Astrocyte (in vitro differentiated cells and primary cell): ENCODE measurements at regions not wholly inside any gene's neighbourhood (a gene's known extent, or its start where the extent isn't known, plus 50 kb on each side); places are given as distances from the start of the nearest gene placed in this dataset.

Experiments
- DNase-seq: peaks from one replicate; pipeline ENCODE4 v3.0.0-alpha.2; 2010; ENCODE audit warnings: low read depth
- FAIRE-seq: peaks from 2 replicates; lab custom pipeline; 2011; peaks lifted over from hg19 to GRCh38; lab: Jason Lieb, UNC
- H2AFZ ChIP-seq: 2 replicates; pipeline ENCODE4 v1.6.0; 2012; ENCODE audit warnings: low read depth, low read length, inconsistent platforms
- H3K27ac ChIP-seq: 2 replicates; pipeline ENCODE4 v1.5.1; 2011; ENCODE audit warnings: low read depth, low read length, inconsistent platforms
- H3K27me3 ChIP-seq: 2 replicates; pipeline ENCODE4 v1.6.0; 2011; ENCODE audit warnings: low read length, inconsistent platforms; ENCODE audit not compliant: insufficient read depth
- H3K36me3 ChIP-seq: 2 replicates; pipeline ENCODE4 v1.5.1; 2011; ENCODE audit warnings: low read length, inconsistent platforms; ENCODE audit not compliant: insufficient read depth
- H3K4me1 ChIP-seq: 2 replicates; pipeline ENCODE4 v1.5.1; 2011; ENCODE audit warnings: low read length, inconsistent platforms; ENCODE audit not compliant: insufficient read depth
- H3K4me2 ChIP-seq: 2 replicates; pipeline ENCODE4 v1.6.0; 2012; ENCODE audit warnings: low read length, inconsistent platforms
- H3K4me3 ChIP-seq: 2 replicates; pipeline ENCODE4 v1.5.1; 2011; ENCODE audit warnings: low read depth, mild to moderate bottlenecking, low read length, inconsistent platforms; ENCODE audit not compliant: insufficient read depth
- H3K79me2 ChIP-seq: 2 replicates; pipeline ENCODE4 v1.6.0; 2012; ENCODE audit warnings: mild to moderate bottlenecking, low read length, inconsistent platforms; ENCODE audit not compliant: insufficient read depth
- H3K9ac ChIP-seq: 2 replicates; pipeline ENCODE4 v1.6.0; 2012; ENCODE audit warnings: mild to moderate bottlenecking, low read length, inconsistent platforms
- H3K9me3 ChIP-seq: 2 replicates; pipeline ENCODE4 v1.5.1; 2012; ENCODE audit warnings: low read depth, mild to moderate bottlenecking, low read length, inconsistent platforms; ENCODE audit not compliant: insufficient read depth
- H4K20me1 ChIP-seq: 2 replicates; pipeline ENCODE4 v1.6.0; 2012; ENCODE audit warnings: low read length, inconsistent platforms; ENCODE audit not compliant: insufficient read depth
- H3K27ac Mint-ChIP-seq: one replicate; pipeline ENCODE4 v1.8.0; 2021; ENCODE audit warnings: mild to moderate bottlenecking, mixed read lengths; ENCODE audit not compliant: unreplicated experiment
- H3K27me3 Mint-ChIP-seq: one replicate; pipeline ENCODE4 v1.8.0; 2021; ENCODE audit warnings: low read depth, mixed read lengths; ENCODE audit not compliant: unreplicated experiment
- H3K36me3 Mint-ChIP-seq: one replicate; pipeline ENCODE4 v1.8.0; 2021; ENCODE audit warnings: low read depth, mixed read lengths; ENCODE audit not compliant: unreplicated experiment
- H3K4me1 Mint-ChIP-seq: one replicate; pipeline ENCODE4 v1.8.0; 2021; ENCODE audit warnings: low read depth, mixed read lengths; ENCODE audit not compliant: unreplicated experiment
- H3K4me3 Mint-ChIP-seq: one replicate; pipeline ENCODE4 v1.8.0; 2021; ENCODE audit warnings: mild to moderate bottlenecking, moderate library complexity, mixed read lengths; ENCODE audit not compliant: unreplicated experiment
- H3K9me3 Mint-ChIP-seq: one replicate; pipeline ENCODE4 v1.8.0; 2021; ENCODE audit warnings: mild to moderate bottlenecking, mixed read lengths; ENCODE audit not compliant: unreplicated experiment
- CTCF ChIP-seq: IDR thresholded peaks from 2 replicates; pipeline ENCODE4 v1.5.1; 2011; ENCODE audit warnings: low read depth, mild to moderate bottlenecking, inconsistent platforms, low read length, moderate library complexity; ENCODE audit not compliant: insufficient read depth
- EZH2 ChIP-seq: IDR thresholded peaks from 2 replicates; pipeline ENCODE4 v1.6.1; 2012; ENCODE audit warnings: mild to moderate bottlenecking, low read length, inconsistent platforms; ENCODE audit not compliant: insufficient read depth

- no peaks in the 10 kb centered on the region for H3K9me3 ChIP-seq
- Mint-ChIP-seq H3K27ac (peak overlapping the region; percentile 23), H3K36me3 (no peaks in the 10 kb centered on the region), H3K4me1 (peaks cover 27% of the 10 kb centered on the region), H3K4me3 (no peak overlapping the region), H3K27me3 (no peaks in the 10 kb centered on the region), H3K9me3 (no peaks in the 10 kb centered on the region)
- no peak overlapping the region for H3K9ac ChIP-seq
- H3K36me3 ChIP-seq: no peaks in the 10 kb centered on the region
- no peaks in the 10 kb centered on the region for H3K79me2 ChIP-seq
- H2AFZ ChIP-seq: no peak overlapping the region
- H3K4me2 ChIP-seq: peak overlapping the region; percentile 27
- no peaks in the 10 kb centered on the region for H4K20me1 ChIP-seq
- TF ChIP-seq CTCF (no peak), EZH2 (no peak)
- H3K4me1 ChIP-seq: no peaks in the 10 kb centered on the region
- FAIRE-seq (no peak), DNase-seq (peak; percentile 72)
- H3K4me3 ChIP-seq: no peak overlapping the region
- peak overlapping the region; percentile 55 for H3K27ac ChIP-seq
- no peaks in the 10 kb centered on the region for H3K27me3 ChIP-seq
Measured at GRCh38 chr13:72145383-72145782, 278.4 kb upstream of the DACH1 start.

- Histone ChIP-seq H3K4me1 (no peaks in the 10 kb centered on the region), H3K27me3 (no peaks in the 10 kb centered on the region), H3K4me3 (no peak overlapping the region), H3K9ac (no peak overlapping the region), H3K36me3 (no peaks in the 10 kb centered on the region), H3K9me3 (no peaks in the 10 kb centered on the region), H2AFZ (no peak overlapping the region), H3K4me2 (no peak overlapping the region), H4K20me1 (no peaks in the 10 kb centered on the region), H3K27ac (peak overlapping the region; percentile 41), H3K79me2 (no peaks in the 10 kb centered on the region)
- no peak for DNase-seq
- H3K4me1 Mint-ChIP-seq: peaks cover 25% of the 10 kb centered on the region
- H3K36me3 Mint-ChIP-seq: no peaks in the 10 kb centered on the region
- no peak overlapping the region for H3K4me3 Mint-ChIP-seq
- no peaks in the 10 kb centered on the region for H3K27me3 Mint-ChIP-seq
- TF ChIP-seq CTCF: no peak
- TF ChIP-seq EZH2: no peak
- peak overlapping the region; percentile 13 for H3K27ac Mint-ChIP-seq
- no peak for FAIRE-seq
- H3K9me3 Mint-ChIP-seq: no peaks in the 10 kb centered on the region
Measured at GRCh38 chr13:72144636-72145035, 277.6 kb upstream of the DACH1 start.

- no peak overlapping the region for H3K4me3 ChIP-seq
- FAIRE-seq (no peak), DNase-seq (peak; percentile 83)
- no peak overlapping the region for H3K27ac ChIP-seq
- H3K36me3 ChIP-seq: no peaks in the 10 kb centered on the region
- H3K9ac ChIP-seq: no peak overlapping the region
- H3K79me2 ChIP-seq: no peaks in the 10 kb centered on the region
- TF ChIP-seq EZH2 (no peak), CTCF (no peak)
- H3K4me1 ChIP-seq: no peaks in the 10 kb centered on the region
- H3K4me2 ChIP-seq: no peak overlapping the region
- no peaks in the 10 kb centered on the region for H3K9me3 ChIP-seq
- peak overlapping the region; percentile 24 for H2AFZ ChIP-seq
- Mint-ChIP-seq H3K9me3 (no peaks in the 10 kb centered on the region), H3K36me3 (no peaks in the 10 kb centered on the region), H3K27ac (no peak overlapping the region), H3K27me3 (no peaks in the 10 kb centered on the region), H3K4me1 (peaks cover 33% of the 10 kb centered on the region), H3K4me3 (no peak overlapping the region)
- H4K20me1 ChIP-seq: no peaks in the 10 kb centered on the region
- H3K27me3 ChIP-seq: no peaks in the 10 kb centered on the region
Measured at GRCh38 chr13:72141855-72142519, 275.0 kb upstream of the DACH1 start.
